Lower leg skin (tissue), 4 donors: ENCODE measurements at regions not wholly inside any gene's neighbourhood (a gene's known extent, or its start where the extent isn't known, plus 50 kb on each side); places are given as distances from the start of the nearest gene placed in this dataset.

Source experiments
- DNase-seq, 2 donors: peaks; one replicate each; pipeline ENCODE4 v3.0.0-alpha.2; 2019; ENCODE audit warnings: low spot score in 2 of 2
- H3K4me3 ChIP-seq: fragments of 200-600 bp; sonication (generic); 2 replicates; pipeline ENCODE4 v1.5.1; 2017; ENCODE audit warnings: mild to moderate bottlenecking, low read depth; ENCODE audit not compliant: poor library complexity, severe bottlenecking
- CTCF ChIP-seq, 3 donors: fragments of 450-650 bp; IDR thresholded peaks; one replicate each; pipeline ENCODE4 v1.5.1; 2016; ENCODE audit warnings: antibody characterized with exemption in 3 of 3, mild to moderate bottlenecking in 3 of 3, moderate library complexity in 2 of 3
- POLR2A ChIP-seq, 2 donors: fragments of 450-650 bp; IDR thresholded peaks; one replicate each; pipeline ENCODE4 v1.6.1; 2016 to 2017; ENCODE audit warnings: antibody characterized with exemption in 2 of 2, mild to moderate bottlenecking in 1 of 2, moderate library complexity in 1 of 2
- WGBS, 2 donors: methylation state at CpG; one replicate each; pipeline ENCODE4 v1.1.5; 2018; 5-methylcytosine and 5-hydroxymethylcytosine counted together
- intact Hi-C: fragments of 100-400 bp; cut with DNase I; formaldehyde crosslinking; loops from one replicate; pipeline ENCODE4 v1.15.0; 2023; ENCODE audit warnings: low total_unique reads

DNA sequence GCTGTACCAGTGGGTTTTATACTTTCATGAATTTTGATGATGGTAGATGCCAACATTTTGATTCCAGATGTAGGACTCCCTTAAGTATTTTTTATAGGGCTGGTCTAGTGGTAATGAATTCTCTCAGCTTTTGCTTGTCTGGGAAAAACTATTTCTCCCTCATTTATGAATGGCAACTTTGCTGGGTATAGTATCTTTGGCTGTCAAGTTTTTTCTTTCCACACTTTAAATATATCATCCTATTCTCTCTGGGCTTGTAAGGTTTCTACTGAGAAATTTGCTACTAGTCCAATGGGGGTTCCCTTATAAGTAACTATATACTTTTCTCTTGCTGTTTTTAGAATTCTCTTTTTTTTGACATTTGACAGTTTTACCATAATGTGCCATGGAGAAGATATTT lies 629.3 kb downstream of the NR2F1-AS1 start:
- DNase-seq = no peak
- TF ChIP-seq POLR2A (IDR thresholded peaks at IDR 0.05) = no peak
- no peak for TF ChIP-seq CTCF (IDR thresholded peaks at IDR 0.05)
- intact Hi-C loops = no loop called here
- H3K4me3 ChIP-seq = no peak overlapping the region

GRCh38 chr5:92946546-92946945 lies 634.5 kb downstream of the NR2F1-AS1 start:
- 94 to 96% methylated on average over 8 of the region's 8 CpGs for WGBS, 2 donors
- H3K4me3 ChIP-seq = no peak overlapping the region
- intact Hi-C loops = no loop called here
- DNase-seq = no peak
- TF ChIP-seq CTCF (IDR thresholded peaks at IDR 0.05) (no peak), POLR2A (IDR thresholded peaks at IDR 0.05) (no peak)

GRCh38 chr5:92945605-92946097 lies 635.4 kb downstream of the NR2F1-AS1 start:
- H3K4me3 ChIP-seq = no peak overlapping the region
- TF ChIP-seq CTCF (IDR thresholded peaks at IDR 0.05) = no peak
- no peak for TF ChIP-seq POLR2A (IDR thresholded peaks at IDR 0.05)
- DNase-seq = no peak
- intact Hi-C loops = no loop called here

GRCh38 chr5:92944903-92945604 lies 636.0 kb downstream of the NR2F1-AS1 start:
- no peak overlapping the region for H3K4me3 ChIP-seq
- no peak for DNase-seq
- TF ChIP-seq CTCF (IDR thresholded peaks at IDR 0.05) = no peak
- no peak for TF ChIP-seq POLR2A (IDR thresholded peaks at IDR 0.05)
- 31 to 54% methylated on average over 3 of the region's 3 CpGs for WGBS, 2 donors
- intact Hi-C loops = no loop called here

- DNase-seq = no peak
- WGBS, 2 donors = 87 to 91% methylated on average over 2 of the region's 2 CpGs
These were observed 636.7 kb downstream of the NR2F1-AS1 start for GRCh38 chr5:92944337-92944736.

More at GRCh38 chr5:92944337-92944736, 636.7 kb downstream of the NR2F1-AS1 start:
- intact Hi-C loops = no loop called here
- no peak for TF ChIP-seq POLR2A (IDR thresholded peaks at IDR 0.05)
- TF ChIP-seq CTCF (IDR thresholded peaks at IDR 0.05) = no peak
- no peak overlapping the region for H3K4me3 ChIP-seq
